HG02571 (cell line): ENCODE measurements at regions not wholly inside any gene's neighbourhood (a gene's known extent, or its start where the extent isn't known, plus 50 kb on each side); places are given as distances from the start of the nearest gene placed in this dataset.

Experiments
- ATAC-seq: cut with Tn5 transposase; IDR thresholded peaks from one replicate; pipeline ENCODE4 v1.9.1; 2021; ENCODE audit warnings: mild to moderate bottlenecking, moderate library complexity; ENCODE audit not compliant: unreplicated experiment

DNA sequence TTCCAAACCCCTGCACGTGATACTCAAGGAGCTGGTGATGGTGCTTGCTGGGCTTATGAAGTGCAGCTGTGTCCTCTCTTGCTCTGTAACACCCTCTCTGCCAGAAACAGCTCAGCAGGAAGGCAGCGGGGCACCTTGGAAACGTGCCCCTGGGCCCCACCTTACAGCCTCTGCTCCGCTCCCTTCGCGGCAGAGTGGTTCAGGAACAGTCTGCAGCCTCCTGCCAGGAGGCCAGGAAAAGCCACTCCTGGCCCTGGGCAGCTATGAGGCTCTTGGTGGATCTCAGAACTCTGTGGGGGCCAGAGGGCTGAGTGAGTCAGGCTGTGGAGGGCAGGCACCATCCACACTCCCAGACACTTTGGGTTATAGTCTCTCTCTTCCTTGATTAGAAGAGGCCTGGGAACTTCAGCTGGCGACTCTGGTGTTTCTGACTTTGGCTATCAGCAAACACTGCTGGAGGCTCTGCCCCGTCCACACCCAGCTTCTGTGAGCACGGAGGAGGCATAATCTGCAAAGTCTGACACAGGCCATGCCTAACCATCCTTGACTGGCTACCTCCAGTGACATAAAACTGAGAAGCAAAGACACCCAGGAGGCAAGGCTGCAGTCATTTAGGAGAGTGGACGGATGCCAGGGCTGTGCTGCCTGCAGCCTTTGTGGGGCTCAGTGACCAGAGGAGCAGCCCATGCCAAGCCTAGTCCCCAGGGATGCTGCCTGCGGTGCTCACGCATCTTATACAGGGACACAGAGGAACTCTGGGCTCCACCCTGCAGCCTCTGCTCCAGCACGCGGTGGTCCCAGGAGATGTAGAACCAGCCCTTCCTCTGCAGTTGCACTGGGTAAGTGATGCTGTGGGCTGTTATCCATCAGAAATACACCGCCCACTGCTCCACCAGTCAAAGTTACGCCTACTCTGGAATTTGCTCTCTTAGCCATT lies 65.3 kb downstream of the METRNL start:
- ATAC-seq, result no peak

DNA sequence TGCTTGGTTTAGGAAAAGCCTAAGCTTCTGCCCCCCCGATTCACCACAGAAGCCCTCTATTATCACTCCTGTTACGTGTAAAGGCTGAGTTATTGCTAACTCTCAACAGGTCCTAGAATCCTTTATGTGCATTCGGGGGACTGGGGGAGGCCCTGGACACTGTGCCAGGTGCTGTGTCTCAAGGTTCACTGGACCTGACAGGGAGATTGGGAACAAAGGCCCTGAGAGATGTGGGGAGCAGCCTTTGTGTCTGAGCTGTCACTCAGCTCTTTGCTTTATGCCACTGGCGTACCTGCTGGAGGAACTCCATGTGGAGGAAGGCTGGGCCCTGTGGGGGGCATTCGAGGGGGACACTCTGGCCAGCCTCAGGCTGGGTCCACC lies 65.9 kb downstream of the METRNL start:
- no peak for ATAC-seq

DNA sequence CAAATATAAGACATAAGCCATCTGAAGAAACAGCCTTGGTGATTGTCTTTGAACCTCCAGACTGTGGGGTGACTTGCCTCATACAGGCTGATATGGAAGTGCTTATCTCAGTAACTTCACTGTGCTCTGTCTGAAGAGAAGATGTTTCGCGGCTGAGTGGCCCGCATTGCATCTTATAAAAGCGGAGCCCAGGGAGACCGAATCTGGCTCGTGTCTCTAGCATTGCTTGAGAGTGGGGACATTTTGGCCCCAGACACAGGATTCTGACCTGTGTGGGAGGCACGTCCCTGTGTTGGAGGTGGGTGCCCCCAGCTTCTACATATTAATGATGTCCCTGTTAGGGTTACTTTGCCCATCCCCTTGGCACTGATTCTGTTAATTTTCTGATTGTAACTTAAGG lies 66.4 kb downstream of the METRNL start:
- ATAC-seq, result no peak

DNA sequence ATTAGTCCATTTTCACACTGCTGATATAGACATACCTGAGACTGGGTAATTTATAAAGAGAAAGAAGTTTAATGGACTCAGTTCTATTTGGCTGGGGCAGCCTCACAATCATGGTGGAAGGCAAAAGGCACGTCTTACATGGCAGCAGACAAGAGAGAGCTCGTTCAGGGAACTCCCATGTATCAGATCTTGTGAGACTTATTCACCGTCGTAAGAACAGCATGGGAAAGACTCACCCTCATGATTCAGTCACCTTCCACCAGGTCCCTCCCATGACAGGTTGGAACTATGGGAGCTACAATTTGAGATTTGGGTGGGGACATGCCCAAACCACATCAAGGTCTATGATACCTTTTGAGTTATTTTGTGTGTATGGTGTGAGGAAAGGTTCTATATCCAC lies 66.9 kb downstream of the METRNL start:
- ATAC-seq, result no peak

DNA sequence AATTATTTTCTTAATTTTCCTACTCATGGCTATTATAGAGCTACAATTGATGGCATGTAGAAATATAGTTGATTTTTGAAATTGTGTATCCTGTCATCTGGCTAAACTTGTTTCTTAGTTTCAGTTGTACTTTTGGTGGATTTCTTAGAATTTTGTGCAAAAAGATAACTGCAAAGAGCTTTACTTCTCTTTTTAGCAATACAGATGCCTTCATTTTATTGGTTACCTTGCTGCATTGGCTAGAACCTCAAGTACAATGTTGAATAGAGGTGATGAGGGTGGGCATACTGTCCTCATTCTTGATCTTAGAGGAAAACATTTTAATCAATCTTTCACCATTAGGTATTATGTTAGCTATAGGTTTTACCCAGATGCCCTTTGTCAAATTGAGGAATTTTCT lies 67.9 kb downstream of the METRNL start:
- ATAC-seq, result no peak

DNA sequence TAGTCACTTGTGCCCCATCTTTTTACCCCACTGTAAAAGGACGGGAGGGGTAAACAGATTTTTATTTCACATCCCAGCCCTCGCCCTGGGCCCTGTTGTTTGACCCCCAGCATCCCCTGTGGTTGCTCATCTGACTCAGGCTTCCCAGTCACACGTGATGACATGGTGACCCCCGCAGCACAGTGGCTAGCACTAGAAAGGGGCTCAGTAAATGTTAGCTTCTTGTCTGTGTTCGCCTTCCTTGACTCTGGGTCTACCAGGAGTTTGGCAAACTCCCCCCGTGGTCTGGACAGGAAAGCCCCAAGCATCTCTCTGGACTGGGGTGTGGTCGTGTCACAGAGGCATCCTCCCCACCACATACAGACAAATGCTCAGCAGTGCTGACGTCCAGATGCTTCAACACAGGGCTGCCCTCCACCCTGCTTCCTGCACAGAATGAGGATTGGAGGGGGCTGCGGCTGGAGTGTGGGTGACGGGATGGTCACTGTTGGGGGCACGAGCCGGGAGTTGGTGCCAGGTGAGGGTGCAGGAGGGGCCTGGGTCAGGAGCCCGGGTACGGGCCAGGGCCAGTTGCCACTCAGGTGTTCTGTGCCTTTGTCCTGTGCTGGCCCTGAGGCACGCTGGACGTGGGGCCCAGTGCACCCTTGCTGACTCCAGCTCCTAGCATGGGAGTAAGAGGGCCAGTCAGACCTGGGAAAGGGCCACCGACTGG lies 69.1 kb downstream of the METRNL start:
- no peak for ATAC-seq

DNA sequence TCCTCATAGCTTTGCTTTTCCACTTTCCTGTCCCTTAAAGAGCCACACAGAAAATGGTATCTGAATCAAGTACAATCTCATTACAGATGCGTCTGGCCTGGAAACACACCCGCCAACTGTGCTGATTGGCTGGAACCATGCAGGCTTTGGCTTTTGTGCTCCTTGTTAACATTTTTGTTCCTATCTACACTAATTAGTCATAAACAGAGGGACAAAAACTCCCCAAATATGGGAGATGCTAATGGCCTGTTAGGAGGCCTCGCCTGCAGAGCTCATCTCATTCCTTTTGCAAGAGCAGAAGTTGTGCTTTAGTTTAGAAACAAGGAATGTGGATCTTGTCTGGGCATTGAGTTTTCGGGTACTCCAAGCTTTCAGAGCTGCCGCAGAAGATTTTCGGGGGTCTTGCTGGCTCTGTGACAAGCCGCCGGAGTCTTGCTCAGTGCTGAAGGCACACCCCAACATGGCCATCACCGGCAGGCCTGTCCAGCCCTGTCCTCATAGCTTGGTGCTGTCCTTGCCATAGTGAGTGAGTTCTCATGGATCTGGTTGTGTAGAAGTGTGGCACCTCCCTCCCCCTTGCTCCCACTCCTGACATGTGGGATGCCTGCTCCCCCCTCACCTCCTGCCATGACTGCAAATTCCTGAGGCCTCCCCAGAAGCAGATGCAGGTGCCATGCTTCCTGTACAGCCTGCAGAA lies 69.8 kb downstream of the METRNL start:
- ATAC-seq, result no peak

DNA sequence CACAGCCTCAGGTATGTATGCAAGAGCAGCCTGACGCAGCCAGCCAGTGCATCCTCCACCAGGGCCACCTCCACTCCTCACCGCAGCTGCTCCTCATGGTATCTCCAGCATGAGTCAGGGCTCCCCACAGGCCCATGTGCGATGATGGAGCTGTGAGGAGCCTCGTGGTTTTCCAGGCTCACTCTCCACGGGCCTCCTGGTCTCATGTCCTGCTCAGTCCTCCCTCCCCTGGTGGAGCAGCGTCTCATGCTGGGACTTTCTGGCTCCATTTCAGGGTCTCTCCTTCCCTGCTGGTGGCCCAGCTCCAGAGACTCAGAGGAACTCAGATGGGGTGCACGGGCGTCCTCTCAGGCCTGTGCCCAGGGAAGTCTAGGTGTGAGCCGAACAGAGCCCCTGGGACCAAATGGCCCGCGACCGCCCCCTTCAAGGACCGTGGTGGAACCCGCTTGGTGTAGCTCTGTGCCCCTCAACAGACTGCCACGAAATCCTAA lies 70.4 kb downstream of the METRNL start:
- ATAC-seq, result no peak

DNA sequence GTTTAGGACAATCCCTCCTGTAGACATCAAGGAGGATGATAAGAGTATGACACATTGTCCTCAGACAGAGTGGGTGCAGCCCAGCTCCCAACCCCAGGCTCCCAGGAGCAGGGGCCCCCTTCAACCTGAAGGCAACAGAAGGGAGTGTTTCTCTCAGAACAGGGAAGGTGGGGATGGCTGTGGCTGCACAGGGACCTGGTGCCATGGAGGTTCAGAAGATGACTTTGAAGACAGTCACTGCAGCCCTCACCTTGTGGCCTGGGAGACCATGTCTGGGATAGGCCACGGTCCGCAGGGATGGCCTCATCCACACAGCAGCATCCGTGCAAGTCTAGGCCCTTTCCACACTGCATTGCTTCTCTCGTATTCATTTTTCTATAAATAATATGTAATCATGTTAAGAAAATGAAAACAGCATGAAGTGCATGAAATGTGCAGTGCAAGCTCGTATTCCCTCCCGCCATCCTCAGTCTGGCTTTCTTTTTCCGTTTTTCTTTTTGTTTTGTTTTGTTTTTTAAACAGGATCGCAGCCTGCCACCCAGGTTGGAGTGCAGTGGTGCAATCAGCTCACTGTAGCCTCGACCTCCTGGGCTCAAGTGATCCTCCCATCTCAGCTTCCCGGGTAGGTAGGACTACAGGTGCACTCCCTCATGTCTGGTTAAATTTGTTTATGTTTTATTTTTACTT lies 71.1 kb downstream of the METRNL start:
- ATAC-seq, result no peak

DNA sequence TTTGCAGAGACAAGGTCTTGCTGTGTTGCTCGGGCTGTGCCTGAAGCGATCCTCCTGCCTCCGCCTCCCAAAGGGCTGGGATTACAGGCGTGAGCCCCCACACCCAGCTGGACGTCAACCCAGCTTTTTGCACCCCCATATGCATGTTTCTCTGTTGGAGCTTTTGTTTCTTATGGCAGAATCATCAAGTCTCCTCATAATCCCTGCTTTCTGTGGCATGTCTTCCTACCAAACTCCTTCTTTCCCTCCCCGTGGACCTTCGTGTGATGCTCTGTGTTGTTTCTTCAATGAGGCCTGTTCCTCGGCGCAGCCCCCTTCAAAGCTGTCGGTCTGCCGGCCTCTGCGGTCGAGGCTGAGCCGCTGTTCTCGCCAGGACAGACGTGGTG lies 71.6 kb downstream of the METRNL start:
- ATAC-seq, result no peak

DNA sequence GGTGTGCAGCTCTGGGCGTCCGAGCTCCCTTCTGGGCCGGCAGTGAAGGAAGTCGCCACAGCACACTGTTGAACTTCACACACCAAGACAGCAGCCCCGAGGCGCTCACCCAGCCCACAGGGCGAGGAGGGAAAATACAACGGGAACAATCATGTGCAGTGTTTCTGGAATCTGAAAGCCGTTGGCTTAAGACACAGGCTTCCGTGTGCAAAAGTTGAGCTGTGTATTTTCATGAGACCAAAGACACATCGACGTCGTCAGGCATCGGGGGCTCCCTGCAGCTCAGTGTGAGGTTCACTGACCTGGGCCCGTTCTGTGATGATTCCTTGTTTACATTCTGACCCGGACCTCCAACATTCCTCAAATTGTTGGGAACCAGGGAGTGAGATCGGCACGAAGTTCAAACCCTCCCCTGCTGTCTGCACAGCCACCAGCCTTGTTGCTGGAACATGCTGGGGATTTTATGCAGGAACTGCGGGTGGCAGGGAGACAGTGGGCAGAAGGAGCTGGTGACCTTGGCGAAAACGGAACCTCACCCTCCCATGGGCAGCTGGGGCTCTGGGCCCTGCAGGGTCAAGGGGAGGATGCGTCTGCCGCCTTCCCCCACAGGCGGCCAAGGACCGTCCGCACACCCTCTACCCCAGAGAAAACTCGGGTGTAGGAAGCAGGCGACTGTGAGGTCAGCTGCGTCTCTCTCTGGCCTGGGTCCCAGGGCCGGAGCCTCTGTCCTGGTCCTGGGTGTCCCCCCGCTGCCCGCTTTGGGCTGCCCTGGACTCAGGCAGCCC lies 72.2 kb downstream of the METRNL start:
- no peak for ATAC-seq

DNA sequence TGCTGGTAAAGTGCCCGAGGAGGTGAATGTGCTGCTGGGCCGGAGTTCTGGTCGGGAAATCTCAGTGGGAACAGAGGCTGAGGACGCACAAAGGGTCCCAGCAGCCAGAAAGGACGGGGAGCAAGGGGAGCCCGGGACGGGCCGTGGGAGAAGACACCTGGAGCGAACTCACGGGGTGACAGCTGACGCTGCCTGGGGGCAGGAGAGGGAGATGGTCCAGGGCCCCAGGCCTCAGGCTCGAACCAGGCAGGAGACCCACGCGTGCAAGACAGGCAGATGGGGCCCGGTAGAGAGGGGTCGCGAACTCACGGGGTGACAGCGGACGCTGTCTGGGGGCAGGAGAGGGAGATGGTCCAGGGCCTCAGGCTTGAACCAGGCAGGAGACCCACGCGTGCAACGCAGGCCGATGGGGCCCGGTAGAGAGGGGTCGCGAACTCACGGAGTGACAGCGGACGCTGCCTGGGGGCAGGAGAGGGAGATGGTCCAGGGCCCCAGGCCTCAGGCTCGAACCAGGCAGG lies 72.9 kb downstream of the METRNL start:
- ATAC-seq, result no peak

DNA sequence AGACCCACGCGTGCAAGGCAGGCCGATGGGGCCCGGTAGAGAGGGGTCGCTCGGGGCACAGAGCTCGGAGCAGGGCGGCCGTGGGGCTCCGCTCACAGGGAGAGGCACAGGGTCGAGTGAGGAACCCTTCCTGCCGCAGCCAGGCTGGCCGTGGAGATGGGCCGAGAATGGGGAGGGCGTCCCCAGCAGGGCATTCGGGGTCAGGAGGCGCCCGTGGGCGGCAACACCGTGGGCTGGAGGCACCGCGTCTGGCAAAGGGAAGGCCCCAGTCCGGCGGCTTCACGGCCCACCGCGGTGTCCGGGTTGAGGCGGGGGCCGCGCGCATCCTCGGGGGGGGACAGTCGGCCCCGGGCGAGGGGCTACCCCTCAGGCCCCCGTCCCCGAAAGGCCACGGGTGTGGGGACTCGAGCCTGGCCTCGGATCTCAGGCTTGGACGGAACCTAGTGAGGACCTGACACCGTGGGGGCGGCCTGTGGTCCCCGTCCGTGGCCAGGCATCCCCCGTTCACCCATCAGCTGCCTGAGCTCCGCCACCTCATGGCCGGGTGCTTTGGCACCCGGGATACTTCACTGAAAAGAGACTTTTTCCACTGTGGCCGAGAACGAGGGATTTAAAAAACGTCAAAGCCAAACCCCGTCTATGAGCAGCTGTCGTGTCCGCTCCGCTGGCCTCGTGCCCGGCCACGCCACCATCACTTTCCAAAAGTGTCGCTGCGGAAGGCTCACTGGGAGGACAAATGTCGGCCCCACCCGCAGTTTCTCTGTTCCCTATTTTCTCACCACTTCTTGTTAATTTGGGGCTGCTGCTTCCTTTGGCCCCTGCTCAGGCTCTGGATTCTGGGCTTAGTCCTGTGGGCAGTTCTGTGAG lies 73.6 kb downstream of the METRNL start:
- ATAC-seq, result no peak

DNA sequence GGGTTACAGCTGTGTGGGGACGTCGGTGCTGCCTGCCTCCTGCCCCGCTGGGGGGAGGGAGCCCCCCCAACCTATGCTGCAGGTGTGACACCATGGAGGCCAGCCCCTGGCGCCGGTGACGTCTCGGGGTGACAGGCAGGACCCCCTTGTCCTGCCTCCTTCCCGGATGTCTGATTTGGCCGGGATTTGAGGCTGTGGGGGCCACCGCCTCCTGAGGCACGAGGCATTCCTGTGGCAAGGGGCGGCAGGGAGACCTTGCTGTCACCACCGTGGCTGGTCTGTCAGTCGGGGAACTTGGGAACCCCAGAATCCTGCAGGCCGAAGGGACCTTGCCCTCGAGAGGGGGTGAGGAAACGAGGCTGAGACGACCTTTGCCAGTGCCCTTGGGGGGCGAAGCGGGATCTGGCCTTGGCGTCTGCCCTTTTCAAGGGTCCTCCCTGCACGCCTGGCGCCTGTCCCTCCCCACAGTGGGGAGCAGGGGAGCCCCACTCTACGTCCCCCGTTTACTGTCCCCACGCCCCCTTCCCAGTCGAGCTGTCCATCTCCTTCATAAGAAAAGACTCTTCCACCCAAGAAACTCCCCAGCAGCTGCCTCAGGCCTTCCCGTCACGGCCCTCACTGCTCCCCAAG lies 74.4 kb downstream of the METRNL start:
- no peak for ATAC-seq

DNA sequence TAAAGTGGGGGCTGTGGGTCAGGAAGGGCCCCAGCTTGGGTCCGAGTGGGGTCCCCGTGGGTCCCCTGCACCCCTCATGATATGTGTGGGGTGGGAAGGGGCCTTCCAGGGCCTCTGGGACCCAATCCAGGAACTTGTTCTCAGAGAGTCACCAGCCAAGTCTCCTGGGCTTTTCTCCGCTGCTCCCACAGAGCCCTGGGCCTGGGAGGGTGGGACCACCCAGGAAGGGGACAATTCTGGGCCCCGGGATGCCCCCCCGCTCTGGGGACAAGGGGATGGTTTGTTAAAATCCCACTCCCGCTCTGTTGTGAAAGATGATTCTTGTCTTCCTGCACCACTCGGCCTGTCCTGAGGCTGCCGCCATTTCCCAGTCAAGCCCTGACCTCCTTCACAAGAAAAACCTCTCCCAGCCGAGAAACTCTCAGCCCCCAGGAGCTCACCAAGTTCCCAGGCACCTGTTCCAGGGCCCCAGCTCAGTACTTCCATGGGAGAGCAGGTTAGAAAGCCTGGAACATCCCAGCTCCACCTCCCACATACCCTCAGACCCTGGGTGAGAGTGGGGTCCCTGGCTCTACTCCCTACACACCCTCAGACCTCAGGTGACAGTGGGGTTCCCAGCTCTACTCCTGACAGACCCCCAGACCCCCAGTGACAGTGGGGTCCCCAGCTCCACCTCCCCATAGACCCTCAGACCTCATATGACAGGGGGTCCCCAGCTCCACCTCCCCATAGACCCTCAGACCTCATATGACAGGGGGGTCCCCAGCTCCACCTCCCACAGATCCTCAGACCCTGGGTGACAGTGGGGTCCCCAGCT lies 75.1 kb downstream of the METRNL start:
- ATAC-seq, result no peak

DNA sequence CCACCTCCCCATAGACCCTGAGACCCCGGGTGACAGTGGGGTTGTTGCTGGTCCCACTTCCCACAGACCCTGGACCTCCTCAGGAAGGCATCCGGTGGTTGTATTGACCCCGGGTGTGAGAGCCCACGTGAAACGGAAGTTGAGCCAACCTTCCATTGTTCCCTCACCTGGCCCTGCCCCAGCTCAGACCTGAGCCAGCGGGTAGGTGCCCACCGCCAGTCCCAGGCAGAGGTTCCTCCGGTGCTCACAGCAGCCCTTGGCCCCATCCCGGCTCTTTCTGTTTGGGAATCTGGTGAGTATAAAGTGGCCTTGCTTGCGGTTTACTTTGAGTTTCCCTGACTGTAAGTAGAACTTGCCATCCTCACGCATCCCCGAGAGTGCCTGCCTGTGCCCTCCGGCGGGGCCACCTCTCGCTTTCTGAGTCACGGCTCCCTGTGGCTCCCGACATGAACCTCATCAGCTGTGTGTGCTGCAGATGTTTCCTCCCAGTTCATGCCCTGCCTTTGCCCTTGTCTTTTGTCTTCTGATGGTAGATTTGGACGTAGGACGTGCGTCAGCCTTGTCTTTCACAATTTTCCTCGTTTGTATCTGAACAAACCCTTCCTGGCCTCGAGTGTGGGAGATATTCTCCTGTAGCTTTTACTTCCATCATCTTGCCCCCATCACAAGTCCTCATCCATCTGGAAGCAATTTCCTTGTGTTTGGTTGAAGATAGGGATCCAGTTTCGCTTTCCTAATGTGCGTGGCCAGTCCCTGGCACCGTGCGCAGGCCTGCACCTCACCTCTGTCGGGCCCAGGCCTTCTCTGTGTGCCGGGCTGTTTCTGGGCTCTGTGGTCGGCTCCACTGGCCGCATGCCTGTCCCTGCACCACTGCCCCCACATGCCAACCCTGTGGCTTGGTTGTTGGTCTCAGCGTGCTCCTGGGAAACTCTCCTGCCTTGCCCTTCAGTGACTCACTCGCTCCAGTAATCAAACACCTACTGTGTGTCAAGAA lies 76.0 kb downstream of the METRNL start:
- ATAC-seq, result no peak

DNA sequence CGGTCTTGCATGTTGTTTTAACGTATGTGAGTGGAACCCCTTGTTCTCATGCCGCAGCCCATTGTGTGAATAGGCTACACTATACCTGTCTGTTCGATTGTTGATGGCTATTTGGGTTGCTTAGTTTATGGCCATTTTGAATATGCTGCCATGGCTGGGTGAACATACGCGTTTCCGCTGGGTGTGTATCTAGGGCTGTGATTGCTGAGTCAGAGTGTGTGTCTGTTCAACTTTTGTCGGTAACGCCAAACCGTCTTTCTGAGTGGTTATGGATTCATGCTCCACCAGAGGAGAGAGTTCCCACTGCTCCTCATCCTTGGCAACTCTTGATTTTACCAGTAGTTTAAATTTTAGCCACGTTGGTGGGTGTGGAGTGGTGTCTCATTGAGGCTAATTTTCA lies 77.0 kb downstream of the METRNL start:
- ATAC-seq, result no peak
